Inflammatory macrophage treated with lipopolysaccharide for 1 hour (primary cell): ENCODE measurements at regions not wholly inside any gene's neighbourhood (a gene's known extent, or its start where the extent isn't known, plus 50 kb on each side); places are given as distances from the start of the nearest gene placed in this dataset.

Source experiments
- DNase-seq, 2 donors: peaks; one replicate each; pipeline ENCODE4 v3.0.0-alpha.2; 2020 to 2022

- no peak for DNase-seq
These were observed 642.7 kb downstream of the TAF11L14 start for GRCh38 chr5:18276939-18277338.

GRCh38 chr5:18281947-18282581 lies 647.8 kb downstream of the TAF11L14 start:
- peak; percentile 29 to 39 for DNase-seq

GRCh38 chr5:18285257-18285656 lies 651.0 kb downstream of the TAF11L14 start:
- no peak for DNase-seq

GRCh38 chr5:18292146-18292545 lies 657.9 kb downstream of the TAF11L14 start:
- no peak for DNase-seq

GRCh38 chr5:18295696-18296095 lies 661.4 kb downstream of the TAF11L14 start:
- peak; percentile 25 to 54 for DNase-seq

GRCh38 chr5:18299166-18299565 lies 664.9 kb downstream of the TAF11L14 start:
- peak in 1 of 2 donors; percentile 37 for DNase-seq

GRCh38 chr5:18305288-18305924 lies 671.1 kb downstream of the TAF11L14 start:
- DNase-seq = peak; percentile 25 to 65

GRCh38 chr5:18311266-18311665 lies 677.0 kb downstream of the TAF11L14 start:
- peak in 1 of 2 donors; percentile 18 for DNase-seq

GRCh38 chr5:18312016-18312415 lies 677.8 kb downstream of the TAF11L14 start:
- no peak for DNase-seq

- DNase-seq = peak in 1 of 2 donors; percentile 59
These were observed 680.0 kb downstream of the TAF11L14 start for GRCh38 chr5:18314192-18314778.

GRCh38 chr5:18321262-18321942 lies 687.1 kb downstream of the TAF11L14 start:
- no peak for DNase-seq

GRCh38 chr5:18323891-18324290 lies 689.6 kb downstream of the TAF11L14 start:
- DNase-seq = no peak

- no peak for DNase-seq
These were observed 691.2 kb downstream of the TAF11L14 start for GRCh38 chr5:18325431-18325830.

- DNase-seq = no peak
These were observed 695.1 kb downstream of the TAF11L14 start for GRCh38 chr5:18329328-18329727.

- DNase-seq = no peak
These were observed 699.6 kb downstream of the TAF11L14 start for GRCh38 chr5:18333841-18334240.

GRCh38 chr5:18334949-18335348 lies 700.7 kb downstream of the TAF11L14 start:
- DNase-seq = no peak

GRCh38 chr5:18354828-18355227 lies 720.6 kb downstream of the TAF11L14 start:
- DNase-seq = no peak

- DNase-seq = no peak
These were observed 723.2 kb downstream of the TAF11L14 start for GRCh38 chr5:18357486-18357885.

GRCh38 chr5:18366234-18366633 lies 732.0 kb downstream of the TAF11L14 start:
- no peak for DNase-seq

- DNase-seq = no peak
These were observed 736.3 kb downstream of the TAF11L14 start for GRCh38 chr5:18370531-18370930.

GRCh38 chr5:18375641-18376040 lies 741.4 kb downstream of the TAF11L14 start:
- DNase-seq = no peak

GRCh38 chr5:18378066-18378465 lies 743.8 kb downstream of the TAF11L14 start:
- DNase-seq = no peak

- DNase-seq = no peak
These were observed 744.9 kb downstream of the TAF11L14 start for GRCh38 chr5:18379189-18379588.
